H7 (cell line): ENCODE measurements at regions not wholly inside any gene's neighbourhood (a gene's known extent, or its start where the extent isn't known, plus 50 kb on each side); places are given as distances from the start of the nearest gene placed in this dataset.
"Not testable (repeated sequence)": the region's sequence is repeated elsewhere in the genome, so short reads cannot be mapped to it uniquely, and the experiment has no call there.

Experiments used
- DNase-seq: peaks from one replicate; pipeline ENCODE4 v3.0.0; 2012
- H3K27me3 ChIP-seq: 2 replicates; pipeline ENCODE4 v1.6.0; 2011; ENCODE audit warnings: mild to moderate bottlenecking, low read length; ENCODE audit not compliant: control insufficient read depth, insufficient read depth
- H3K36me3 ChIP-seq: replicated peaks from 2 replicates; pipeline ENCODE4 v1.5.1; 2011; ENCODE audit warnings: low read length; ENCODE audit not compliant: control insufficient read depth, insufficient read depth
- H3K4me3 ChIP-seq: 2 replicates; pipeline ENCODE4 v1.5.1; 2011; ENCODE audit warnings: low read depth, mild to moderate bottlenecking, control low read depth, low read length, moderate library complexity; ENCODE audit not compliant: insufficient read depth

GRCh38 chr2:173550143-173550542 is 195.5 kb downstream of the CDCA7 start:
- no peak overlapping the region for H3K4me3 ChIP-seq
- H3K27me3 ChIP-seq, result no peaks in the 10 kb centered on the region
- DNase-seq, result no peak
- no peaks in the 10 kb centered on the region for H3K36me3 ChIP-seq

- Histone ChIP-seq H3K4me3 (no peak overlapping the region), H3K27me3 (no peaks in the 10 kb centered on the region), H3K36me3 (no peaks in the 10 kb centered on the region)
- no peak for DNase-seq
Observed at GRCh38 chr2:173552531-173552930, 197.9 kb downstream of the CDCA7 start.

GRCh38 chr2:173553593-173553992 is 198.9 kb downstream of the CDCA7 start:
- Histone ChIP-seq H3K4me3 (no peak overlapping the region), H3K27me3 (no peaks in the 10 kb centered on the region), H3K36me3 (no peaks in the 10 kb centered on the region)
- DNase-seq, result no peak

- H3K27me3 ChIP-seq, result no peaks in the 10 kb centered on the region
- no peak overlapping the region for H3K4me3 ChIP-seq
- no peak for DNase-seq
- no peaks in the 10 kb centered on the region for H3K36me3 ChIP-seq
Observed at GRCh38 chr2:173555833-173556232, 201.2 kb downstream of the CDCA7 start.

- H3K27me3 ChIP-seq, result no peaks in the 10 kb centered on the region
Observed at GRCh38 chr2:173556816-173557215, 202.1 kb downstream of the CDCA7 start.

GRCh38 chr2:173557497-173557896 is 202.8 kb downstream of the CDCA7 start:
- no peak for DNase-seq
- no peaks in the 10 kb centered on the region for H3K27me3 ChIP-seq
- H3K36me3 ChIP-seq, result no peaks in the 10 kb centered on the region
- H3K4me3 ChIP-seq, result no peak overlapping the region

More at GRCh38 chr2:173556816-173557215, 202.1 kb downstream of the CDCA7 start:
- Histone ChIP-seq H3K4me3 (no peak overlapping the region), H3K36me3 (no peaks in the 10 kb centered on the region)
- DNase-seq, result no peak

- H3K4me3 ChIP-seq, result no peak overlapping the region
- no peaks in the 10 kb centered on the region for H3K27me3 ChIP-seq
- no peak for DNase-seq
- no peaks in the 10 kb centered on the region for H3K36me3 ChIP-seq
Observed at GRCh38 chr2:173567493-173567892, 212.8 kb downstream of the CDCA7 start.

- DNase-seq, result peak; percentile 45
Observed at GRCh38 chr2:173568054-173568453, 213.4 kb downstream of the CDCA7 start.

GRCh38 chr2:173571021-173571821 is 216.5 kb downstream of the CDCA7 start:
- H3K4me3 ChIP-seq, result no peak overlapping the region
- H3K27me3 ChIP-seq, result no peaks in the 10 kb centered on the region
- DNase-seq, result peak; percentile 16
- H3K36me3 ChIP-seq, result no peaks in the 10 kb centered on the region

More at GRCh38 chr2:173568054-173568453, 213.4 kb downstream of the CDCA7 start:
- no peak overlapping the region for H3K4me3 ChIP-seq
- no peaks in the 10 kb centered on the region for H3K27me3 ChIP-seq
- no peaks in the 10 kb centered on the region for H3K36me3 ChIP-seq

- Histone ChIP-seq H3K27me3 (no peaks in the 10 kb centered on the region), H3K36me3 (no peaks in the 10 kb centered on the region), H3K4me3 (no peak overlapping the region)
- no peak for DNase-seq
Observed at GRCh38 chr2:173571887-173572680, 217.4 kb downstream of the CDCA7 start.

GRCh38 chr2:173572848-173573247 is 218.2 kb downstream of the CDCA7 start:
- H3K27me3 ChIP-seq, result no peaks in the 10 kb centered on the region
- H3K4me3 ChIP-seq, result no peak overlapping the region
- no peak for DNase-seq
- H3K36me3 ChIP-seq, result no peaks in the 10 kb centered on the region; the same call in 1 of the 2 replicates

GRCh38 chr2:173573782-173574181 is 219.1 kb downstream of the CDCA7 start:
- DNase-seq, H3K36me3 ChIP-seq, H3K4me3 ChIP-seq, H3K27me3 ChIP-seq: not testable (repeated sequence)

GRCh38 chr2:173574324-173575112 is 219.8 kb downstream of the CDCA7 start:
- no peaks in the 10 kb centered on the region for H3K27me3 ChIP-seq
- no peaks in the 10 kb centered on the region; the same call in 1 of the 2 replicates for H3K36me3 ChIP-seq
- no peak overlapping the region for H3K4me3 ChIP-seq
- DNase-seq, result no peak

GRCh38 chr2:173578404-173579107 is 223.9 kb downstream of the CDCA7 start:
- Histone ChIP-seq H3K27me3 (no peaks in the 10 kb centered on the region), H3K36me3 (no peaks in the 10 kb centered on the region; the same call in 1 of the 2 replicates), H3K4me3 (no peak overlapping the region)
- no peak for DNase-seq
